GM21529 (cell line): ENCODE measurements at regions not wholly inside any gene's neighbourhood (a gene's known extent, or its start where the extent isn't known, plus 50 kb on each side); places are given as distances from the start of the nearest gene placed in this dataset.
A peak's percentile ranks its signal among the peaks of the same experiment; 100 is the strongest.

ENCODE experiments used
- ATAC-seq: cut with Tn5 transposase; IDR thresholded peaks from one replicate; pipeline ENCODE4 v1.9.1; 2021; ENCODE audit not compliant: unreplicated experiment

- no peak for ATAC-seq
Measured at GRCh38 chr12:87846045-87846444, 183.2 kb downstream of the C12orf50 start.

GRCh38 chr12:87841935-87842334, 187.3 kb downstream of the C12orf50 start:
- no peak for ATAC-seq

GRCh38 chr12:87836190-87836589, 193.0 kb downstream of the C12orf50 start:
- no peak for ATAC-seq

- ATAC-seq = no peak
Measured at GRCh38 chr12:87828382-87828973, 200.7 kb downstream of the C12orf50 start.

- ATAC-seq = no peak
Measured at GRCh38 chr12:87827638-87828264, 201.4 kb downstream of the C12orf50 start.

- no peak for ATAC-seq
Measured at GRCh38 chr12:87822923-87823322, 206.3 kb downstream of the C12orf50 start.

- no peak for ATAC-seq
Measured at GRCh38 chr12:87820524-87821202, 208.5 kb downstream of the C12orf50 start.

GRCh38 chr12:87818441-87818840, 210.8 kb downstream of the C12orf50 start:
- ATAC-seq = no peak

GRCh38 chr12:87815771-87816585, 213.2 kb downstream of the C12orf50 start:
- no peak for ATAC-seq

GRCh38 chr12:87814625-87815024, 214.6 kb downstream of the C12orf50 start:
- ATAC-seq = no peak

- ATAC-seq = no peak
Measured at GRCh38 chr12:87813476-87814234, 215.5 kb downstream of the C12orf50 start.

- ATAC-seq = no peak
Measured at GRCh38 chr12:87812681-87813080, 216.5 kb downstream of the C12orf50 start.

- ATAC-seq = no peak
Measured at GRCh38 chr12:87812030-87812429, 217.2 kb downstream of the C12orf50 start.

GRCh38 chr12:87809916-87810315, 219.3 kb downstream of the C12orf50 start:
- no peak for ATAC-seq

GRCh38 chr12:87807086-87807485, 222.1 kb downstream of the C12orf50 start:
- ATAC-seq = no peak

GRCh38 chr12:87806310-87806709, 222.9 kb downstream of the C12orf50 start:
- ATAC-seq = no peak

- no peak for ATAC-seq
Measured at GRCh38 chr12:87804386-87804785, 224.8 kb downstream of the C12orf50 start.

GRCh38 chr12:87802721-87803011, 226.5 kb downstream of the C12orf50 start:
- no peak for ATAC-seq

- ATAC-seq = peak; percentile 37
Measured at GRCh38 chr12:87801860-87802720, 227.1 kb downstream of the C12orf50 start.

GRCh38 chr12:87796961-87797516, 232.2 kb downstream of the C12orf50 start:
- no peak for ATAC-seq
